SK-N-SH (cell line): ENCODE measurements at regions not wholly inside any gene's neighbourhood (a gene's known extent, or its start where the extent isn't known, plus 50 kb on each side); places are given as distances from the start of the nearest gene placed in this dataset.

Source experiments
- CTCF ChIA-PET: fragments of 300-600, 350-600 bp; formaldehyde crosslinking; extraction: SDS; loops from one replicate; lab custom pipeline; 2021; lab: Yijun Ruan, JAX
- POLR2A ChIA-PET: fragments of 350-600 bp; sonication (Branson Sonifier 250); formaldehyde crosslinking; extraction: SDS; loops from one replicate; lab custom pipeline; 2020; ENCODE audit warnings: antibody characterized with exemption, inconsistent platforms; lab: Yijun Ruan, JAX
- DNase-seq: peaks from one replicate; pipeline ENCODE4 v3.0.0; 2012
- H2AFZ ChIP-seq: fragments of 200-600 bp; sonication (generic); 2 replicates; pipeline ENCODE4 v1.8.1; 2016; ENCODE audit warnings: antibody characterized with exemption, mild to moderate bottlenecking, low read depth
- H3F3A ChIP-seq: fragments of 200-600 bp; sonication (generic); replicated peaks from 2 replicates; pipeline ENCODE3; 2016; ENCODE audit warnings: antibody characterized with exemption, mild to moderate bottlenecking; ENCODE audit not compliant: insufficient read depth
- H3K27ac ChIP-seq, 2 experiments: fragments of 200-500 bp in 1 of 2; fragments of 200-600 bp in 1 of 2; sonication (Bioruptor generic) in 1 of 2; sonication (generic), shearing (Covaris generic) in 1 of 2; 2 replicates each; pipeline versions ENCODE4 v1.5.1 to v1.6.1; 2014 to 2016; ENCODE audit warnings: low read depth in 2 of 2, inconsistent platforms in 1 of 2, low read length in 1 of 2, mild to moderate bottlenecking in 1 of 2, mixed read lengths in 1 of 2
- H3K27me3 ChIP-seq: fragments of 200-600 bp; sonication (generic), shearing (Covaris generic); 2 replicates; pipeline ENCODE4 v1.6.1; 2016; ENCODE audit warnings: mixed run types; ENCODE audit not compliant: insufficient read depth
- H3K36me3 ChIP-seq, 2 experiments: fragments of 200-500 bp in 1 of 2; fragments of 200-600 bp in 1 of 2; sonication (Bioruptor generic) in 1 of 2; sonication (generic) in 1 of 2; replicated peaks in 1 of 2; 2 replicates each; pipeline versions ENCODE3 to v1.5.1; 2014 to 2016; ENCODE audit warnings: low read length in 1 of 2, mild to moderate bottlenecking in 1 of 2; ENCODE audit not compliant: insufficient read depth in 2 of 2, control insufficient read depth in 1 of 2
- H3K4me1 ChIP-seq, 2 experiments: fragments of 200-500 bp in 1 of 2; fragments of 200-600 bp in 1 of 2; sonication (Bioruptor generic) in 1 of 2; sonication (generic), shearing (Covaris generic) in 1 of 2; 2 replicates each; pipeline versions ENCODE4 v1.5.1 to v1.6.1; 2014 to 2016; ENCODE audit warnings: low read depth in 1 of 2, low read length in 1 of 2, mixed run types in 1 of 2; ENCODE audit not compliant: insufficient read depth in 2 of 2, control insufficient read depth in 1 of 2
- H3K4me2 ChIP-seq: fragments of 200-600 bp; sonication (generic), shearing (Covaris generic); 2 replicates; pipeline ENCODE4 v1.6.1; 2017; ENCODE audit warnings: mixed run types
- H3K4me3 ChIP-seq, 2 experiments: fragments of 200-500 bp in 1 of 2; fragments of 200-600 bp in 1 of 2; sonication (Bioruptor generic) in 1 of 2; sonication (generic), shearing (Covaris generic) in 1 of 2; 2 replicates each; pipeline versions ENCODE4 v1.5.1 to v1.8.1; 2014 to 2016; ENCODE audit warnings: low read depth in 2 of 2, inconsistent platforms in 1 of 2, low read length in 1 of 2, mild to moderate bottlenecking in 1 of 2, mixed read lengths in 1 of 2, moderate library complexity in 1 of 2
- H3K79me2 ChIP-seq: fragments of 200-600 bp; sonication (generic); 2 replicates; pipeline ENCODE4 v1.8.1; 2017; ENCODE audit warnings: mild to moderate bottlenecking; ENCODE audit not compliant: insufficient read depth
- H3K9ac ChIP-seq: fragments of 200-600 bp; sonication (generic); 2 replicates; pipeline ENCODE4 v1.6.1; 2017; ENCODE audit warnings: mixed run types
- H3K9me2 ChIP-seq: fragments of 200-600 bp; sonication (generic); 2 replicates; pipeline ENCODE4 v1.6.1; 2017; ENCODE audit warnings: mixed run types
- H3K9me3 ChIP-seq: fragments of 200-600 bp; sonication (generic); 2 replicates; pipeline ENCODE4 v1.6.1; 2017; ENCODE audit warnings: mixed run types, mild to moderate bottlenecking, moderate library complexity
- H4K20me1 ChIP-seq: fragments of 200-600 bp; sonication (generic); 2 replicates; pipeline ENCODE4 v1.6.1; 2017; ENCODE audit warnings: mild to moderate bottlenecking, mixed run types; ENCODE audit not compliant: insufficient read depth
- EZH2phosphoT487 ChIP-seq: fragments of 200-600 bp; sonication (generic); IDR thresholded peaks from 2 replicates; pipeline ENCODE4 v1.6.1; 2017; ENCODE audit warnings: low read depth, mixed run types, mild to moderate bottlenecking, antibody characterized with exemption, moderate library complexity, borderline replicate concordance
- FOXM1 ChIP-seq: IDR thresholded peaks from 2 replicates; pipeline ENCODE4 v1.4.0; 2012; ENCODE audit warnings: low read depth, mild to moderate bottlenecking
- MXI1 ChIP-seq: IDR thresholded peaks from 2 replicates; pipeline ENCODE4 v1.6.1; 2012; ENCODE audit warnings: mild to moderate bottlenecking, low read depth, low read length, improper control_type of control experiment
- NFIC ChIP-seq: IDR thresholded peaks from 2 replicates; pipeline ENCODE4 v1.4.0; 2012; ENCODE audit warnings: borderline replicate concordance
- NRF1 ChIP-seq: IDR thresholded peaks from 2 replicates; pipeline ENCODE4 v1.6.1; 2012; ENCODE audit warnings: low read depth, mild to moderate bottlenecking, low read length
- SIN3A ChIP-seq: IDR thresholded peaks from 2 replicates; pipeline ENCODE4 v1.6.1; 2012; ENCODE audit warnings: low read depth, mild to moderate bottlenecking, low read length, moderate library complexity, borderline replicate concordance
- WGBS: methylation state at CpG from one replicate; pipeline ENCODE4 v1.1.6; 2017; ENCODE audit warnings: low lambda C conversion rate; 5-methylcytosine and 5-hydroxymethylcytosine counted together
- TF ChIP-seq, protein P1 (sequence below): fragments of 150-350 bp; IDR thresholded peaks from 2 replicates; pipeline ENCODE4 v1.6.1; 2016; ENCODE audit warnings: mild to moderate bottlenecking, low read depth, low read length
- TF ChIP-seq, protein P2 (sequence below): IDR thresholded peaks from 2 replicates; pipeline ENCODE4 v1.4.0; 2012; ENCODE audit warnings: low read depth, borderline replicate concordance
- TF ChIP-seq, protein P3 (sequence below): IDR thresholded peaks from 2 replicates; pipeline ENCODE4 v1.4.0; 2012; ENCODE audit warnings: low read depth, borderline replicate concordance
- TF ChIP-seq, protein P4 (sequence below): IDR thresholded peaks from 2 replicates; pipeline ENCODE4 v1.4.0; 2012; ENCODE audit warnings: low read depth

DNA sequence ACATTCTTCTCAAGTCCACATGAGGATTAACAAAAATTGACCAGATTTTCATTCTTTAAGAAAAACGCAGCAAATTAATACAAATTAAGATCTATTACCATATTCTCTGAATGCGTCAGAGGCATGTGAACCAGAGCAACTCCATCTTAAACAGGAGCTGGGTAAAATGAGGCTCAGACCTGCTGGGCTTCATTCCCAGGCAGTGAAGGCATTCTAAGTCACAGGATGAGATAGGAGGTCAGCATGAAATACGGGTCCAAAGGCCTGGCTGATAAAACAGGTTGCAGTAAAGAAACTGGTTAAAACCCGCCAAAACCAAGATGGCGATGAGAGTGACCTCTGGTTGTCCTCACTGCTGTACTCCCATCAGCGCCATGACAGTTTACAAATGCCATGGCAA is 217.6 kb downstream of the RDH14 start:
- no peaks in the 10 kb centered on the region for H3K79me2 ChIP-seq
- H3K4me1 ChIP-seq, result peaks cover 0 to 5% of the 10 kb centered on the region in 2 experiments; a peak in 1 of 4 replicates
- no peak overlapping the region for H3K9ac ChIP-seq
- H3F3A ChIP-seq, result no peaks in the 10 kb centered on the region
- TF ChIP-seq EZH2phosphoT487 (no peak), NRF1 (no peak), SIN3A (no peak)
- TF ChIP-seq, protein P1, sequence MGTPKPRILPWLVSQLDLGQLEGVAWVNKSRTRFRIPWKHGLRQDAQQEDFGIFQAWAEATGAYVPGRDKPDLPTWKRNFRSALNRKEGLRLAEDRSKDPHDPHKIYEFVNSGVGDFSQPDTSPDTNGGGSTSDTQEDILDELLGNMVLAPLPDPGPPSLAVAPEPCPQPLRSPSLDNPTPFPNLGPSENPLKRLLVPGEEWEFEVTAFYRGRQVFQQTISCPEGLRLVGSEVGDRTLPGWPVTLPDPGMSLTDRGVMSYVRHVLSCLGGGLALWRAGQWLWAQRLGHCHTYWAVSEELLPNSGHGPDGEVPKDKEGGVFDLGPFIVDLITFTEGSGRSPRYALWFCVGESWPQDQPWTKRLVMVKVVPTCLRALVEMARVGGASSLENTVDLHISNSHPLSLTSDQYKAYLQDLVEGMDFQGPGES, result no peak
- TF ChIP-seq, protein P2, sequence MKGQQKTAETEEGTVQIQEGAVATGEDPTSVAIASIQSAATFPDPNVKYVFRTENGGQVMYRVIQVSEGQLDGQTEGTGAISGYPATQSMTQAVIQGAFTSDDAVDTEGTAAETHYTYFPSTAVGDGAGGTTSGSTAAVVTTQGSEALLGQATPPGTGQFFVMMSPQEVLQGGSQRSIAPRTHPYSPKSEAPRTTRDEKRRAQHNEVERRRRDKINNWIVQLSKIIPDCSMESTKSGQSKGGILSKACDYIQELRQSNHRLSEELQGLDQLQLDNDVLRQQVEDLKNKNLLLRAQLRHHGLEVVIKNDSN, result no peak
- TF ChIP-seq, protein P3, sequence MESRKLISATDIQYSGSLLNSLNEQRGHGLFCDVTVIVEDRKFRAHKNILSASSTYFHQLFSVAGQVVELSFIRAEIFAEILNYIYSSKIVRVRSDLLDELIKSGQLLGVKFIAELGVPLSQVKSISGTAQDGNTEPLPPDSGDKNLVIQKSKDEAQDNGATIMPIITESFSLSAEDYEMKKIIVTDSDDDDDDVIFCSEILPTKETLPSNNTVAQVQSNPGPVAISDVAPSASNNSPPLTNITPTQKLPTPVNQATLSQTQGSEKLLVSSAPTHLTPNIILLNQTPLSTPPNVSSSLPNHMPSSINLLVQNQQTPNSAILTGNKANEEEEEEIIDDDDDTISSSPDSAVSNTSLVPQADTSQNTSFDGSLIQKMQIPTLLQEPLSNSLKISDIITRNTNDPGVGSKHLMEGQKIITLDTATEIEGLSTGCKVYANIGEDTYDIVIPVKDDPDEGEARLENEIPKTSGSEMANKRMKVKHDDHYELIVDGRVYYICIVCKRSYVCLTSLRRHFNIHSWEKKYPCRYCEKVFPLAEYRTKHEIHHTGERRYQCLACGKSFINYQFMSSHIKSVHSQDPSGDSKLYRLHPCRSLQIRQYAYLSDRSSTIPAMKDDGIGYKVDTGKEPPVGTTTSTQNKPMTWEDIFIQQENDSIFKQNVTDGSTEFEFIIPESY, result no peak
- TF ChIP-seq, all 33 proteins: peak for 0
- Histone ChIP-seq H2AFZ (no peak overlapping the region; the same call in 1 of the 2 replicates), H3K9me2 (no peaks in the 10 kb centered on the region), H4K20me1 (no peaks in the 10 kb centered on the region), H3K27me3 (no peaks in the 10 kb centered on the region), H3K4me2 (no peak overlapping the region), H3K36me3 (no peaks in the 10 kb centered on the region), H3K9me3 (no peaks in the 10 kb centered on the region), H3K27ac (no peak overlapping the region), H3K4me3 (no peak overlapping the region)
- WGBS, result 20% methylated on average over 6 of the region's 6 CpGs
- CTCF ChIA-PET, result no interaction called here
- POLR2A ChIA-PET, result no interaction called here
- no peak for DNase-seq

DNA sequence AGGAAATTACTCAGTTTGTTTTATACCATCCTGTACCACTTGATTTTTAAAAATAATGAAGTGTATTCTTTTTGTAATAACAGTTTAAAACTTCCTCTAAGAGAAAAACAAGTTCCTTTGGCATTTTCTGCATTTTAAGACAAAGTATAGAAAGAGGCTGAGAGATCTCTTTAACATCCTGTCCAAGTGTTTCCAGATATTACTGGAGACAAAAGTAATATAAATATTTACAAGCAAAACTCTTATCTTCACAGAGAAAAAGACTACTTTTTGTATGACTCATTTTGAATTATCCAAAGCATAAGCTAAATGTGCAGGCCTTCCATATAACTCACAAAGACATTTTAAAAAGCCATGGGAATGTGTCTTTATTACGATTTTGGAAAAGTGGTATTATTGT is 221.1 kb downstream of the RDH14 start:
- Histone ChIP-seq H3K36me3 (no peaks in the 10 kb centered on the region), H3K9me2 (no peaks in the 10 kb centered on the region), H3K4me2 (no peak overlapping the region), H4K20me1 (no peaks in the 10 kb centered on the region), H3K27ac (no peak overlapping the region), H3K27me3 (no peaks in the 10 kb centered on the region), H3K4me1 (peaks cover 0 to 5% of the 10 kb centered on the region in 2 experiments; a peak in 1 of 4 replicates), H2AFZ (no peak overlapping the region), H3F3A (no peaks in the 10 kb centered on the region), H3K4me3 (no peak overlapping the region), H3K9me3 (no peaks in the 10 kb centered on the region), H3K9ac (no peak overlapping the region), H3K79me2 (no peaks in the 10 kb centered on the region)
- ChIA-PET POLR2A (no interaction called here), CTCF (no interaction called here)
- TF ChIP-seq MXI1, result no peak
- TF ChIP-seq, protein P3, result no peak
- TF ChIP-seq, protein P4, sequence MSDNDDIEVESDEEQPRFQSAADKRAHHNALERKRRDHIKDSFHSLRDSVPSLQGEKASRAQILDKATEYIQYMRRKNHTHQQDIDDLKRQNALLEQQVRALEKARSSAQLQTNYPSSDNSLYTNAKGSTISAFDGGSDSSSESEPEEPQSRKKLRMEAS, result no peak
- no peak for TF ChIP-seq NFIC
- no peak for TF ChIP-seq EZH2phosphoT487
- TF ChIP-seq FOXM1, result no peak
- no peak for DNase-seq
- 6% methylated on average over 1 of the region's 1 CpG for WGBS
